WTC11 (cell line): ENCODE measurements at regions not wholly inside any gene's neighbourhood (a gene's known extent, or its start where the extent isn't known, plus 50 kb on each side); places are given as distances from the start of the nearest gene placed in this dataset.

Experiments
- ATAC-seq: fragments of 200-7000 bp; cut with Tn5 transposase; 2 replicates; pipeline ENCODE4 v1.10.0; 2021; ENCODE audit warnings: mild to moderate bottlenecking, moderate library complexity
- CTCF ChIA-PET: fragments of 300-600 bp; sonication (Branson Sonifier 250); formaldehyde crosslinking; loops from one replicate; lab custom pipeline; 2021; ENCODE audit warnings: antibody characterized with exemption; lab: Charles Lee
- POLR2A ChIA-PET: fragments of 350-600 bp; sonication (Branson Sonifier 250); formaldehyde crosslinking; loops from one replicate; lab custom pipeline; 2021; ENCODE audit warnings: antibody characterized with exemption; lab: Charles Lee
- DNase-seq: peaks from one replicate; pipeline ENCODE4 v3.0.0; 2021; ENCODE audit warnings: low spot score
- H3K27ac Mint-ChIP-seq: 2 replicates; pipeline ENCODE4 v1.8.0; 2021; ENCODE audit warnings: mixed read lengths
- H3K27me3 Mint-ChIP-seq: 2 replicates; pipeline ENCODE4 v1.8.0; 2021; ENCODE audit warnings: low read depth, mild to moderate bottlenecking, moderate library complexity, mixed read lengths
- H3K36me3 Mint-ChIP-seq: 2 replicates; pipeline ENCODE4 v1.8.0; 2021; ENCODE audit warnings: mixed read lengths
- H3K4me1 Mint-ChIP-seq: 2 replicates; pipeline ENCODE4 v1.8.0; 2022; ENCODE audit warnings: mixed read lengths
- H3K4me3 Mint-ChIP-seq: 2 replicates; pipeline ENCODE4 v1.8.0; 2021; ENCODE audit warnings: mild to moderate bottlenecking, moderate library complexity, mixed read lengths
- H3K9me3 Mint-ChIP-seq: 2 replicates; pipeline ENCODE4 v1.8.0; 2021; ENCODE audit warnings: mixed read lengths
- ATF2 ChIP-seq: sonication (generic); formaldehyde crosslinking; IDR thresholded peaks from 2 replicates; pipeline ENCODE4 v1.8.1; 2022; ENCODE audit warnings: low read depth, missing genetic modification reagents, borderline replicate concordance
- ATF3 ChIP-seq: sonication (generic); formaldehyde crosslinking; conservative IDR thresholded peaks from 2 replicates; pipeline ENCODE4 v1.8.1; 2022; ENCODE audit warnings: mild to moderate bottlenecking, missing genetic modification reagents
- CREM ChIP-seq: sonication (generic); formaldehyde crosslinking; IDR thresholded peaks from 2 replicates; pipeline ENCODE4 v1.8.1; 2022; ENCODE audit warnings: mild to moderate bottlenecking, missing genetic modification reagents, moderate library complexity
- FOXJ3 ChIP-seq: sonication (generic); formaldehyde crosslinking; IDR thresholded peaks from 2 replicates; pipeline ENCODE4 v1.9.0; 2021; ENCODE audit warnings: missing genetic modification reagents, mild to moderate bottlenecking, borderline replicate concordance
- FOXP1 ChIP-seq: sonication (generic); formaldehyde crosslinking; IDR thresholded peaks from 2 replicates; pipeline ENCODE4 v1.8.0; 2022; ENCODE audit warnings: missing genetic modification reagents, mild to moderate bottlenecking, moderate library complexity, borderline replicate concordance
- JAZF1 ChIP-seq: fragments of 250-450 bp; sonication (Bioruptor Pico); IDR thresholded peaks from 2 replicates; pipeline ENCODE4 v1.9.0; 2021; ENCODE audit warnings: moderate library complexity, mild to moderate bottlenecking, inconsistent platforms
- MYBL2 ChIP-seq: sonication (generic); formaldehyde crosslinking; IDR thresholded peaks from 2 replicates; pipeline ENCODE4 v1.8.1; 2023; ENCODE audit warnings: mild to moderate bottlenecking, moderate library complexity, missing genetic modification reagents
- NFATC4 ChIP-seq: fragments of 250-450 bp; sonication (Bioruptor Pico); IDR thresholded peaks from 2 replicates; pipeline ENCODE4 v1.9.0; 2021; ENCODE audit warnings: mild to moderate bottlenecking
- RORB ChIP-seq: fragments of 250-450 bp; sonication (Bioruptor Pico); IDR thresholded peaks from 2 replicates; pipeline ENCODE4 v1.9.0; 2021; ENCODE audit warnings: mild to moderate bottlenecking
- SOX15 ChIP-seq: fragments of 250-450 bp; sonication (Bioruptor Pico); IDR thresholded peaks from 2 replicates; pipeline ENCODE4 v1.9.0; 2021; ENCODE audit warnings: mild to moderate bottlenecking
- ZNF281 ChIP-seq: sonication (generic); formaldehyde crosslinking; IDR thresholded peaks from 2 replicates; pipeline ENCODE4 v1.8.0; 2023; ENCODE audit warnings: mild to moderate bottlenecking, missing genetic modification reagents
- ZNF423 ChIP-seq: fragments of 250-450 bp; sonication (Bioruptor Pico); IDR thresholded peaks from 2 replicates; pipeline ENCODE4 v2.1.2; 2022; ENCODE audit warnings: mild to moderate bottlenecking, moderate library complexity
- TF ChIP-seq, protein P1 (sequence below): sonication (generic); formaldehyde crosslinking; IDR thresholded peaks from 2 replicates; pipeline ENCODE4 v1.8.1; 2023; ENCODE audit warnings: mild to moderate bottlenecking, missing genetic modification reagents
- TF ChIP-seq, protein P2 (sequence below): sonication (generic); formaldehyde crosslinking; IDR thresholded peaks from 2 replicates; pipeline ENCODE4 v1.8.0; 2022; ENCODE audit warnings: missing genetic modification reagents
- TF ChIP-seq, protein P3 (sequence below): sonication (generic); formaldehyde crosslinking; IDR thresholded peaks from 2 replicates; pipeline ENCODE4 v1.8.1; 2022; ENCODE audit warnings: mild to moderate bottlenecking, missing genetic modification reagents, moderate library complexity, borderline replicate concordance

DNA sequence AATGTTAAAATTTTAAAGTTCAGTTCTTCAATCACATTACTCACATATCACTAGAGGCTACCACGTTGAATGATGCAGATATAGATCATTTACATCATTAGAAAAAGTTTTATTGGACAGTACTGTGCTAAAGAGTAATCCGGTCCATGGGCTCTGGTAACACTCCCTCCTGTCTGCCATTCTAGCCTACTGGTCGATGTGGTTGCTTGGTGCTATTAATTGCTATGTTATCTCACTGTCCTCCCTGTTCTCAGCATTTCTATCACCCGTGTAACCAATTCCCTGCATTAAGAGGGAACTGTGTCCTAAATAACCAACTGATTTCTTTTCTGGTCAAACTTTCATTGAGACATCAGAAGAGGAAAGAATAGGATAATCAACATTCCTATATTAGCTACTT lies 347.5 kb upstream of the RBMS3 start (continued):
- TF ChIP-seq SOX15 (no peak), ZNF423 (no peak), FOXP1 (CRISPR knock-in tag) (no peak), MYBL2 (CRISPR knock-in tag) (no peak), RORB (CRISPR knock-in tag) (no peak), ZNF281 (CRISPR knock-in tag) (no peak), NFATC4 (no peak), ATF2 (CRISPR knock-in tag) (no peak), ATF3 (no peak), CREM (CRISPR knock-in tag) (no peak)
- TF ChIP-seq, protein P1, sequence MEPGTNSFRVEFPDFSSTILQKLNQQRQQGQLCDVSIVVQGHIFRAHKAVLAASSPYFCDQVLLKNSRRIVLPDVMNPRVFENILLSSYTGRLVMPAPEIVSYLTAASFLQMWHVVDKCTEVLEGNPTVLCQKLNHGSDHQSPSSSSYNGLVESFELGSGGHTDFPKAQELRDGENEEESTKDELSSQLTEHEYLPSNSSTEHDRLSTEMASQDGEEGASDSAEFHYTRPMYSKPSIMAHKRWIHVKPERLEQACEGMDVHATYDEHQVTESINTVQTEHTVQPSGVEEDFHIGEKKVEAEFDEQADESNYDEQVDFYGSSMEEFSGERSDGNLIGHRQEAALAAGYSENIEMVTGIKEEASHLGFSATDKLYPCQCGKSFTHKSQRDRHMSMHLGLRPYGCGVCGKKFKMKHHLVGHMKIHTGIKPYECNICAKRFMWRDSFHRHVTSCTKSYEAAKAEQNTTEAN (CRISPR knock-in tag), result no peak
- TF ChIP-seq, protein P2, sequence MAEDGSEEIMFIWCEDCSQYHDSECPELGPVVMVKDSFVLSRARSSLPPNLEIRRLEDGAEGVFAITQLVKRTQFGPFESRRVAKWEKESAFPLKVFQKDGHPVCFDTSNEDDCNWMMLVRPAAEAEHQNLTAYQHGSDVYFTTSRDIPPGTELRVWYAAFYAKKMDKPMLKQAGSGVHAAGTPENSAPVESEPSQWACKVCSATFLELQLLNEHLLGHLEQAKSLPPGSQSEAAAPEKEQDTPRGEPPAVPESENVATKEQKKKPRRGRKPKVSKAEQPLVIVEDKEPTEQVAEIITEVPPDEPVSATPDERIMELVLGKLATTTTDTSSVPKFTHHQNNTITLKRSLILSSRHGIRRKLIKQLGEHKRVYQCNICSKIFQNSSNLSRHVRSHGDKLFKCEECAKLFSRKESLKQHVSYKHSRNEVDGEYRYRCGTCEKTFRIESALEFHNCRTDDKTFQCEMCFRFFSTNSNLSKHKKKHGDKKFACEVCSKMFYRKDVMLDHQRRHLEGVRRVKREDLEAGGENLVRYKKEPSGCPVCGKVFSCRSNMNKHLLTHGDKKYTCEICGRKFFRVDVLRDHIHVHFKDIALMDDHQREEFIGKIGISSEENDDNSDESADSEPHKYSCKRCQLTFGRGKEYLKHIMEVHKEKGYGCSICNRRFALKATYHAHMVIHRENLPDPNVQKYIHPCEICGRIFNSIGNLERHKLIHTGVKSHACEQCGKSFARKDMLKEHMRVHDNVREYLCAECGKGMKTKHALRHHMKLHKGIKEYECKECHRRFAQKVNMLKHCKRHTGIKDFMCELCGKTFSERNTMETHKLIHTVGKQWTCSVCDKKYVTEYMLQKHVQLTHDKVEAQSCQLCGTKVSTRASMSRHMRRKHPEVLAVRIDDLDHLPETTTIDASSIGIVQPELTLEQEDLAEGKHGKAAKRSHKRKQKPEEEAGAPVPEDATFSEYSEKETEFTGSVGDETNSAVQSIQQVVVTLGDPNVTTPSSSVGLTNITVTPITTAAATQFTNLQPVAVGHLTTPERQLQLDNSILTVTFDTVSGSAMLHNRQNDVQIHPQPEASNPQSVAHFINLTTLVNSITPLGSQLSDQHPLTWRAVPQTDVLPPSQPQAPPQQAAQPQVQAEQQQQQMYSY (CRISPR knock-in tag), result no peak

GRCh38 chr3:28934126-28934813 lies 346.6 kb upstream of the RBMS3 start:
- no peak overlapping the region for H3K4me3 Mint-ChIP-seq
- ATAC-seq (no peak), DNase-seq (no peak)
- peaks cover 2% of the 10 kb centered on the region; the same call in 1 of the 2 replicates for H3K4me1 Mint-ChIP-seq
- H3K36me3 Mint-ChIP-seq, result no peaks in the 10 kb centered on the region
- no peaks in the 10 kb centered on the region; the same call in 1 of the 2 replicates for H3K27me3 Mint-ChIP-seq
- ChIA-PET POLR2A (no interaction called here), CTCF (no interaction called here)
- no peak overlapping the region for H3K27ac Mint-ChIP-seq
- TF ChIP-seq JAZF1 (CRISPR knock-in tag) (no peak), FOXJ3 (no peak)
- TF ChIP-seq, protein P3, sequence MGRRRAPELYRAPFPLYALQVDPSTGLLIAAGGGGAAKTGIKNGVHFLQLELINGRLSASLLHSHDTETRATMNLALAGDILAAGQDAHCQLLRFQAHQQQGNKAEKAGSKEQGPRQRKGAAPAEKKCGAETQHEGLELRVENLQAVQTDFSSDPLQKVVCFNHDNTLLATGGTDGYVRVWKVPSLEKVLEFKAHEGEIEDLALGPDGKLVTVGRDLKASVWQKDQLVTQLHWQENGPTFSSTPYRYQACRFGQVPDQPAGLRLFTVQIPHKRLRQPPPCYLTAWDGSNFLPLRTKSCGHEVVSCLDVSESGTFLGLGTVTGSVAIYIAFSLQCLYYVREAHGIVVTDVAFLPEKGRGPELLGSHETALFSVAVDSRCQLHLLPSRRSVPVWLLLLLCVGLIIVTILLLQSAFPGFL (CRISPR knock-in tag), result no peak
- H3K9me3 Mint-ChIP-seq, result no peaks in the 10 kb centered on the region
